DOHH2 (cell line): ENCODE measurements at regions not wholly inside any gene's neighbourhood (a gene's known extent, or its start where the extent isn't known, plus 50 kb on each side); places are given as distances from the start of the nearest gene placed in this dataset.

Experiments
- H3F3A ChIP-seq: fragments of 200-600 bp; sonication (generic), shearing (Covaris generic); 2 replicates; pipeline ENCODE4 v1.6.0; 2016; ENCODE audit warnings: antibody characterized with exemption, mild to moderate bottlenecking; ENCODE audit not compliant: control insufficient read depth, insufficient read depth
- H3K27ac ChIP-seq: fragments of 200-600 bp; sonication (generic); 2 replicates; pipeline ENCODE4 v1.5.1; 2014; ENCODE audit warnings: low read depth, mild to moderate bottlenecking, low read length, moderate library complexity
- H3K27me3 ChIP-seq: fragments of 200-600 bp; sonication (generic); 2 replicates; pipeline ENCODE4 v1.6.1; 2014; ENCODE audit warnings: mild to moderate bottlenecking, low read length, mixed read lengths; ENCODE audit not compliant: control insufficient read depth
- H3K36me3 ChIP-seq: fragments of 200-600 bp; sonication (generic); 2 replicates; pipeline ENCODE4 v1.6.1; 2014; ENCODE audit warnings: mild to moderate bottlenecking, low read length, moderate library complexity, mixed read lengths; ENCODE audit not compliant: control insufficient read depth
- H3K4me1 ChIP-seq: fragments of 200-600 bp; sonication (generic); 2 replicates; pipeline ENCODE4 v1.6.1; 2014; ENCODE audit warnings: mild to moderate bottlenecking, low read length, mixed read lengths; ENCODE audit not compliant: control insufficient read depth
- H3K4me2 ChIP-seq: fragments of 200-600 bp; sonication (generic); 2 replicates; pipeline ENCODE4 v1.6.0; 2014; ENCODE audit warnings: mild to moderate bottlenecking, low read length, moderate library complexity
- H3K4me3 ChIP-seq: fragments of 200-600 bp; sonication (generic); 2 replicates; pipeline ENCODE4 v1.5.1; 2014; ENCODE audit warnings: mild to moderate bottlenecking, low read length, mixed read lengths
- H3K79me2 ChIP-seq: fragments of 200-600 bp; sonication (generic); 2 replicates; pipeline ENCODE4 v1.6.1; 2014; ENCODE audit warnings: mild to moderate bottlenecking, low read length, mixed read lengths; ENCODE audit not compliant: control insufficient read depth
- H3K9me2 ChIP-seq: fragments of 200-600 bp; sonication (generic); replicated peaks from 2 replicates; pipeline ENCODE4 v1.6.1; 2014; ENCODE audit warnings: mild to moderate bottlenecking, low read length, mixed read lengths; ENCODE audit not compliant: control insufficient read depth
- H3K9me3 ChIP-seq: fragments of 200-600 bp; sonication (generic); 2 replicates; pipeline ENCODE4 v1.6.1; 2014; ENCODE audit warnings: antibody characterized with exemption, low read length, mixed read lengths; ENCODE audit not compliant: control insufficient read depth, insufficient read depth
- H4K20me1 ChIP-seq: fragments of 200-600 bp; sonication (generic); 2 replicates; pipeline ENCODE4 v1.6.0; 2014; ENCODE audit warnings: low read depth, mild to moderate bottlenecking, antibody characterized with exemption, low read length, moderate library complexity; ENCODE audit not compliant: control insufficient read depth, insufficient read depth
- CTCF ChIP-seq: fragments of 200-600 bp; sonication (generic); IDR thresholded peaks from one replicate; pipeline ENCODE4 v1.5.1; 2014; ENCODE audit warnings: antibody characterized with exemption, mild to moderate bottlenecking, low read depth, low read length; ENCODE audit not compliant: poor library complexity, severe bottlenecking
- EZH2phosphoT487 ChIP-seq: fragments of 200-600 bp; sonication (generic); IDR thresholded peaks from 2 replicates; pipeline ENCODE4 v1.6.1; 2017; ENCODE audit warnings: borderline replicate concordance, mild to moderate bottlenecking, antibody characterized with exemption, low read length, moderate library complexity, mixed read lengths

GRCh38 chr6:125665295-125665814 lies 84.1 kb upstream of the HEY2 start:
- Histone ChIP-seq H3K79me2 (no peaks in the 10 kb centered on the region), H3F3A (no peaks in the 10 kb centered on the region), H3K9me2 (no peaks in the 10 kb centered on the region), H3K9me3 (no peaks in the 10 kb centered on the region), H3K4me1 (no peaks in the 10 kb centered on the region), H3K27ac (no peak overlapping the region), H3K4me3 (no peak overlapping the region), H3K27me3 (no peaks in the 10 kb centered on the region), H4K20me1 (no peaks in the 10 kb centered on the region), H3K36me3 (no peaks in the 10 kb centered on the region), H3K4me2 (no peak overlapping the region)
- no peak for TF ChIP-seq EZH2phosphoT487
- TF ChIP-seq CTCF, result no peak

DNA sequence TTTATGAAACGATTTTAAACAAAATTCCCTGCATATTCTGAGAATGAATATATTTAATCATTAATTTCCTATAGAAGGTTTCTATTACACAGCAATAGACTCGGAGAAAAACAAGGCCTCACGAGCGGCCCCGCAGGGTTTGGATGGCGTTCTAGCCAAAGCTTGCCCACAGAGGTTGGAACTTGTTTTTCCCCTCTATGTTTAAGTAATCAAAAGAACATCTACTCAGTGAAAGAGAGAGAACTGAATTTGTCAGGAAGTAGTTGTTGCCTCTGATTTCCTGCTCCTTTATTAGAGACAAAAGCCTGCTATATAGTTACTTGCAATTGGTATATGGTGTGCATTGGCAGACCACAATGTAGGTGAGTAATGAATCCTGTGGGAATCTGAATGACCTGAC lies 82.1 kb upstream of the HEY2 start:
- Histone ChIP-seq H3F3A (no peaks in the 10 kb centered on the region), H3K9me3 (no peaks in the 10 kb centered on the region), H3K27me3 (no peaks in the 10 kb centered on the region), H3K4me1 (no peaks in the 10 kb centered on the region), H3K27ac (no peak overlapping the region), H3K4me3 (no peak overlapping the region), H3K9me2 (no peaks in the 10 kb centered on the region), H3K4me2 (no peak overlapping the region), H3K79me2 (no peaks in the 10 kb centered on the region), H4K20me1 (no peaks in the 10 kb centered on the region), H3K36me3 (no peaks in the 10 kb centered on the region)
- TF ChIP-seq EZH2phosphoT487 (no peak), CTCF (no peak)

DNA sequence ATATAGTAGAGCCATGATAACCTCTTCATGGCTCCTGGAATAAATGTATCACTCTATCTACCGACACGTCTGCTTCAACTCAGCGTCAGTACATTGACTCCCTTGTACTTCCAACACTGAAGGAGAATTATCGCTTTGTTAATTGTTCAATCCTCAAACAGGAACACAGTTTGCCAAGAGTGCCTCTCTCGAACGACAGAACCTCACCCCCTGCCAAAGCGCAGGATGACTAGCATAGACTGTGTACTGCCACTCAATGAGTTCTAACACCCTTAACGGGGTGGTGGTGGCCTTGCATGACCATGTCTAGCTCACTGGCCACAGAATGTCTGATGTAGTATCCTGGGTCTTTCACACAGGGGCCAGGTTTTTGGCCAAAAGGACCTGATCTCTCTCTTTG lies 81.4 kb upstream of the HEY2 start:
- Histone ChIP-seq H4K20me1 (no peaks in the 10 kb centered on the region), H3K9me3 (no peaks in the 10 kb centered on the region), H3K27me3 (no peaks in the 10 kb centered on the region), H3K9me2 (no peaks in the 10 kb centered on the region), H3K4me3 (no peak overlapping the region), H3F3A (no peaks in the 10 kb centered on the region), H3K36me3 (no peaks in the 10 kb centered on the region), H3K79me2 (no peaks in the 10 kb centered on the region), H3K4me1 (no peaks in the 10 kb centered on the region), H3K27ac (no peak overlapping the region), H3K4me2 (no peak overlapping the region)
- TF ChIP-seq EZH2phosphoT487 (no peak), CTCF (no peak)
